ENCODE measurements at regions not wholly inside any gene's neighbourhood (a gene's known extent, or its start where the extent isn't known, plus 50 kb on each side); places are given as distances from the start of the nearest gene placed in this dataset.

DNA sequence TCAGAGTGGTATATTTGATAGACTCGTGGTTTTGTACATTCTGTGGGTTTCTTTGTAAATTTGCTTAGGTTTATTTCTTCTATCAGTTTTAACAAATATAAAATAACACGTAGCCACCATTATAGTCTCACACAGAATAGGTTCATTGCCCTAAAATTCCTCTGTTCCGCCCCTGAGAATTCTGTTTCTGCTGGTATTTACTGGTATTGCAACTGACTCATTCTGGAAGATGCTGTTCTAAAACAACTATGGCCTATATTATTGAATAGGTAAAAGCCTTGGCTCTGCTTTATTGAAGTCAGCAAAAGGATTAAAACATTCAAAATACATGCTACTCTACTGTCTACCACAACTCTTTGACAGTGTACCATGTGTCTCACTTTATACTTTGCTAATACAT, 119.1 kb upstream of the CHORDC1 start:
- H3K4me1 ChIP-seq, result no peaks in the 10 kb centered on the region
- TF ChIP-seq CTCF (IDR thresholded peaks at IDR 0.05 in 4 of 5, conservative IDR thresholded peaks at IDR 0.05 in 1 of 5), result no peak
- TF ChIP-seq POLR2A (IDR thresholded peaks at IDR 0.05), result no peak
- in situ Hi-C loops (cut with MboI; ENCODE audit: low sequenced_read_pairs in 4 of 4) (loop anchor here in 1 of 4 donors (25.0 kb wide), 1 partner anchor 95 kb away; no protein-coding TSS in a partner anchor), intact Hi-C loops (cut with DNase I; ENCODE audit: low total_unique reads) (no loop called here)
- DNase-seq (no peak), ATAC-seq (no peak)
- H3K4me3 ChIP-seq, result no peak overlapping the region
- H3K27me3 ChIP-seq, result no peaks in the 10 kb centered on the region
- no peaks in the 10 kb centered on the region for H3K36me3 ChIP-seq
- H3K9me3 ChIP-seq, result no peaks in the 10 kb centered on the region
- H3K27ac ChIP-seq, result no peak overlapping the region

DNA sequence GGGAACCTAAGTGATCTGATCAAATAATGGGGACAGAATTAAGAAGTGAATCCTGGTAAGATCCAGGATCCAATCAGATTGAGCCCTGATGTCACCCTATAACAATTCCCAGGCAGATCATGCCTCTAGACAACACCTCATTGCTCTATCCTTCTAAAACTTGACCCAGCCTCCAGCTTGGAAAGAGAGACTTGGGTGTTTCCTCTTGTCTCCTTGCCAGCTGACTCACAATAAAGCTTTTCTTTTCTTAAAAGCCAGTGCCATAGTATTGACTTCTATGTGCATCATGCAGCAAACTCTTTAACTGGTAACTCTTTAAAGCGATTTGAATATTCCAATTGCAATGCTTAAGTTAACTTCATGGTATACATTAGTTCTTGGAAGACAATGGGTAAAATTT, 109.6 kb upstream of the CHORDC1 start:
- intact Hi-C loops (cut with DNase I; ENCODE audit: low total_unique reads) (no loop called here), in situ Hi-C loops (cut with MboI; ENCODE audit: low sequenced_read_pairs in 4 of 4) (loop anchor here in 1 of 4 donors (25.0 kb wide), 1 partner anchor 105 kb away; no protein-coding TSS in a partner anchor)
- H3K36me3 ChIP-seq, result no peaks in the 10 kb centered on the region
- H3K4me3 ChIP-seq, result no peak overlapping the region
- no peaks in the 10 kb centered on the region for H3K9me3 ChIP-seq
- no peak for DNase-seq
- H3K27me3 ChIP-seq, result no peaks in the 10 kb centered on the region
- no peak overlapping the region for H3K27ac ChIP-seq
- TF ChIP-seq POLR2A (IDR thresholded peaks at IDR 0.05) (no peak), CTCF (IDR thresholded peaks at IDR 0.05 in 4 of 5, conservative IDR thresholded peaks at IDR 0.05 in 1 of 5) (no peak)
- H3K4me1 ChIP-seq, result no peaks in the 10 kb centered on the region
- ATAC-seq, result no peak

GRCh38 chr11:90330632-90331031, 107.8 kb upstream of the CHORDC1 start:
- H3K4me3 ChIP-seq, result no peak overlapping the region
- ATAC-seq (no peak), DNase-seq (no peak)
- H3K4me1 ChIP-seq, result no peaks in the 10 kb centered on the region
- TF ChIP-seq CTCF (IDR thresholded peaks at IDR 0.05 in 4 of 5, conservative IDR thresholded peaks at IDR 0.05 in 1 of 5) (no peak), POLR2A (IDR thresholded peaks at IDR 0.05) (no peak)
- no peaks in the 10 kb centered on the region for H3K9me3 ChIP-seq
- in situ Hi-C loops (cut with MboI; ENCODE audit: low sequenced_read_pairs in 4 of 4), result loop anchor here in 1 of 4 donors (25.0 kb wide), 1 partner anchor 107 kb away; no protein-coding TSS in a partner anchor
- H3K27me3 ChIP-seq, result no peaks in the 10 kb centered on the region
- intact Hi-C loops (cut with DNase I; ENCODE audit: low total_unique reads), result no loop called here
- no peaks in the 10 kb centered on the region for H3K36me3 ChIP-seq
- no peak overlapping the region for H3K27ac ChIP-seq

- Histone ChIP-seq H3K27ac (no peak overlapping the region), H3K9me3 (no peaks in the 10 kb centered on the region), H3K4me3 (no peak overlapping the region), H3K36me3 (no peaks in the 10 kb centered on the region), H3K27me3 (no peaks in the 10 kb centered on the region), H3K4me1 (no peaks in the 10 kb centered on the region)
- intact Hi-C loops (cut with DNase I; ENCODE audit: low total_unique reads) (no loop called here), in situ Hi-C loops (cut with MboI; ENCODE audit: low sequenced_read_pairs in 4 of 4) (loop anchor here in 1 of 4 donors (25.0 kb wide), 1 partner anchor 108 kb away; no protein-coding TSS in a partner anchor)
- ATAC-seq (no peak), DNase-seq (no peak)
- no peak for TF ChIP-seq CTCF (IDR thresholded peaks at IDR 0.05 in 4 of 5, conservative IDR thresholded peaks at IDR 0.05 in 1 of 5)
- TF ChIP-seq POLR2A (IDR thresholded peaks at IDR 0.05), result no peak
Measured at GRCh38 chr11:90329043-90329442, 106.2 kb upstream of the CHORDC1 start.

DNA sequence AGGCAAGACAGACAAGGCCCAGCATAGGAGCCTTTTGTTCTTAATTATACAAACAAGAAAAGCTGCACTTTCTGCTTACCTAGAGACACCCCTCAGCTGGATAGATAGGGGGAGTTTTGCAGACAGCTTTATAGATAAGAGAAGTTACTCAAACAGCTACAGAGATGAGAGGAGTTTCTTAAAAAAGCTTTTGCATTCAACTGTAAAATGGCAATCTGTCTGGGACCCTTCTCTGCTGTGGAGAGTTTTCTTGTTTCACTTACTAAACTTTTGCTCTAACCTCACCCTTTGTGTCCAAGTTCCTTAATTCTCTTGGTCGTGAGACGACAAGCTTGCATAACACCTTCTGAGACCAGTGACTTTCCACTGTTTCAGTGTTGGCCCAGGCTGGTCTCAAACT, 103.8 kb upstream of the CHORDC1 start:
- TF ChIP-seq CTCF (IDR thresholded peaks at IDR 0.05 in 4 of 5, conservative IDR thresholded peaks at IDR 0.05 in 1 of 5), result no peak
- H3K9me3 ChIP-seq, result no peaks in the 10 kb centered on the region

More for the DNA sequence above, 103.8 kb upstream of the CHORDC1 start:
- in situ Hi-C loops (cut with MboI; ENCODE audit: low sequenced_read_pairs in 4 of 4), result loop anchor here in 1 of 4 donors (25.0 kb wide), 1 partner anchor 111 kb away; no protein-coding TSS in a partner anchor
- H3K4me3 ChIP-seq, result no peak overlapping the region
- no peaks in the 10 kb centered on the region for H3K27me3 ChIP-seq
- H3K4me1 ChIP-seq, result no peaks in the 10 kb centered on the region
- DNase-seq, result no peak
- H3K36me3 ChIP-seq, result no peaks in the 10 kb centered on the region
- no peak overlapping the region for H3K27ac ChIP-seq
- intact Hi-C loops (cut with DNase I; ENCODE audit: low total_unique reads), result no loop called here
- ATAC-seq, result no peak
